Activated CD4-positive, alpha-beta T cell treated with anti-CD3 and anti-CD28 coated beads for 36 hours (primary cell): ENCODE measurements at regions not wholly inside any gene's neighbourhood (a gene's known extent, or its start where the extent isn't known, plus 50 kb on each side); places are given as distances from the start of the nearest gene placed in this dataset.

Experiments used
- ATAC-seq: fragments of 200-7000 bp; cut with Tn5 transposase; one replicate; pipeline ENCODE4 v1.10.0; 2021; ENCODE audit warnings: mild to moderate bottlenecking, moderate library complexity
- CTCF ChIA-PET: fragments of 350-600 bp; sonication (Branson Sonifier 250); formaldehyde crosslinking; loops from one replicate; lab custom pipeline; 2021; ENCODE audit warnings: antibody characterized with exemption; lab: Charles Lee
- POLR2A ChIA-PET: fragments of 350-600 bp; sonication (Branson Sonifier 250); formaldehyde crosslinking; loops from one replicate; lab custom pipeline; 2021; ENCODE audit warnings: antibody characterized with exemption, inconsistent platforms; lab: Charles Lee
- DNase-seq: peaks from one replicate; pipeline ENCODE4 v3.0.0-alpha.2; 2020
- H3K27ac Mint-ChIP-seq: one replicate; pipeline ENCODE4 v1.8.0; 2021; ENCODE audit warnings: mixed read lengths
- H3K27me3 Mint-ChIP-seq: one replicate; pipeline ENCODE4 v1.8.0; 2021; ENCODE audit warnings: mixed read lengths
- H3K36me3 Mint-ChIP-seq: one replicate; pipeline ENCODE4 v1.8.0; 2021; ENCODE audit warnings: low read depth, mixed read lengths
- H3K4me1 Mint-ChIP-seq: one replicate; pipeline ENCODE4 v1.8.0; 2021; ENCODE audit warnings: mixed read lengths
- H3K4me3 Mint-ChIP-seq: one replicate; pipeline ENCODE4 v1.8.0; 2021; ENCODE audit warnings: mild to moderate bottlenecking, moderate library complexity, mixed read lengths
- H3K9me3 Mint-ChIP-seq: one replicate; pipeline ENCODE4 v1.8.0; 2021; ENCODE audit warnings: low read depth, mixed read lengths
- intact Hi-C, 2 experiments: fragments of 100-400 bp; cut with DNase I in 1 of 2; cut with micrococcal nuclease in 1 of 2; formaldehyde crosslinking; loops; one replicate each; pipeline versions ENCODE4 v1.14.2 to v1.15.1; 2022 to 2024; cut with DNase I, micrococcal nuclease

DNA sequence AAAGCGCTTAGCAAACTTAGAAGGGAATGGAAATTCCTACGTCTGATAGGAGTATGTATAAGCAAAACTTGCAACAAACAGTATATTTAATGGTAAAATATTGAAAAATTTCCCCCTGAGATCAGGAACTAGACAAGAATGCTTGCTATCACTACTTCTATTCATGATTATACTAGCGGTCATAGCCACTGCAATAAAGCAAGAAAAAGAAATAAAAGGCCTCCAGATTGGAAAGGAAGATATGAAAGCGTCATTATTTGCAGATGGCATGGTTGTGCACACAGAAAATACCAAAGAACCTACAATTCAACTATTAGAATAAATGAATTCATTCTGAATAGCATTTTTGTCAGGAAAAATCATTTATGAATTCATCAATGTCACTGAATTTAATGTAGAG lies 87.2 kb upstream of the BCOR start:
- DNase-seq: no peak
- intact Hi-C loops: no loop called here
- peaks cover 7% of the 10 kb centered on the region for H3K9me3 Mint-ChIP-seq
- H3K4me3 Mint-ChIP-seq: no peak overlapping the region
- no peaks in the 10 kb centered on the region for H3K27me3 Mint-ChIP-seq
- no peak overlapping the region for H3K27ac Mint-ChIP-seq
- ChIA-PET CTCF (no interaction called here), POLR2A (no interaction called here)
- no peak for ATAC-seq
- peaks cover 11% of the 10 kb centered on the region for H3K4me1 Mint-ChIP-seq
- no peaks in the 10 kb centered on the region for H3K36me3 Mint-ChIP-seq

DNA sequence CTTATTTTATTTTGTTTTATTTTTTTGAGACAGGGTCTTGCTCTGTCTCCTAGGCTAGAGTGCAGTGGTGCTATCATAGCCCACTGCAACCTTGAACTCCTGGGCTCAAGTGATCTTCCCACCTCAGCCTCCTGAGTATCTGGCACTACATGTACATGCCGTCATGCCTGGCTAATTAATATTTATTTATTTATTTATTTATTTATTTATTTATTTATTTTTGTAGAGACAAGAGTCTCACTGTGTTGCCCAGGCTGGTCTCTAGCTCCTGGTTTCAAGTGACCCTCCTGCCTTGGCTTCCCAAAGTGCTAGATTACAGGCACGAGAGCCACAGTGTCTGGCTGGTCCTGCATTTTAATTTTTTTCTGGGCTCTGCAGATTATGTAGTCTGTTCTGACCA lies 84.9 kb upstream of the BCOR start:
- DNase-seq (no peak), ATAC-seq (no peak)
- intact Hi-C loops: no loop called here
- H3K4me3 Mint-ChIP-seq: no peak overlapping the region
- peaks cover 8% of the 10 kb centered on the region for H3K4me1 Mint-ChIP-seq
- ChIA-PET CTCF (no interaction called here), POLR2A (no interaction called here)
- no peak overlapping the region for H3K27ac Mint-ChIP-seq
- H3K36me3 Mint-ChIP-seq: no peaks in the 10 kb centered on the region
- H3K27me3 Mint-ChIP-seq: no peaks in the 10 kb centered on the region
- H3K9me3 Mint-ChIP-seq: peaks cover 10% of the 10 kb centered on the region

DNA sequence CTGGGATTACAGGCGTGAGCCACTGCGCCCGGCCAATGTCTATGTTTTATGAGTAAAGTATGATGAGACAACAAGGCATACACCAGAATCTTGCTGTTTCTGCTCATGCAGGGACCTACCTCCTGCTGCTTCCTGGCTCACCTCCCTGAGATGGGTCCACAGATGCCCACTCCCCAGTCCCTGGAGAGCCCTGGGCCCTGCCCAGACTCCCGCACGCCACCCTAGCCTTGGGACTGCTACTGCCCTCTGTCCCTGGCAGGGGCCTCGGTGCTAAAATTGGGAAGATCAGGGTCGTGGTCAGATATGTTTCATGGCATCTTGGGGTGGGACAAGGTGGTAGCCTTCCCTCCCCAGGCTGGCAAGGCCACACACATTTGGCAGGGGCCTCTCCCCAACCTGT lies 84.3 kb upstream of the BCOR start:
- DNase-seq (no peak), ATAC-seq (no peak)
- ChIA-PET CTCF (no interaction called here), POLR2A (no interaction called here)
- H3K27me3 Mint-ChIP-seq: no peaks in the 10 kb centered on the region
- peaks cover 11% of the 10 kb centered on the region for H3K4me1 Mint-ChIP-seq
- peaks cover 10% of the 10 kb centered on the region for H3K9me3 Mint-ChIP-seq
- no peaks in the 10 kb centered on the region for H3K36me3 Mint-ChIP-seq
- H3K4me3 Mint-ChIP-seq: no peak overlapping the region
- no peak overlapping the region for H3K27ac Mint-ChIP-seq
- intact Hi-C loops: no loop called here

DNA sequence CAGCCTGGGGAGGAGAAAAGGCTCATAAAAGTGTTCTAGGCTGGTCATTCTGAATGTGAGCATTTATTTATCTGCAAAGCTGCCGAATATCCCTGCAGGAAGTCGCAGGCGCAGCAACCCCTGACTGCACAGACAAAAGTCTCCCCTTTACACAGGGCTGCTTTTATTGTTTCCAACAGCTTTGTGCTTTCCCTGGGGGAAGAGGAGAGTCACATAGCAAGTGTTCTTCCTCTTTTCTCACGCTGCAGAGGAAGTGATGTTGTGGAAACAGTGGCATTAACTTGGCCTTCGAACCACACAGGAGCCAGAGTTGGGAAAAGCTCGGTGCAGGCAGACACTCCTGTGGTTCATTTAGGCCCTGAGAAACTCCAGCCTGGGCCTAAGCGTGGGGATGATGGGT lies 81.5 kb upstream of the BCOR start:
- POLR2A ChIA-PET: interaction anchor here (0.7 kb wide), 1 partner anchor 37 kb away, joined by 3 read pairs; no protein-coding TSS in a partner anchor
- Mint-ChIP-seq H3K9me3 (peaks cover 3% of the 10 kb centered on the region), H3K27ac (no peak overlapping the region), H3K4me1 (peaks cover 12% of the 10 kb centered on the region), H3K4me3 (no peak overlapping the region), H3K27me3 (no peaks in the 10 kb centered on the region), H3K36me3 (peaks cover 4% of the 10 kb centered on the region)
- CTCF ChIA-PET: no interaction called here
- intact Hi-C loops: loop anchor here (5.0 kb wide), 3 partner anchors 88 to 1377 kb away; partner anchors contain the start of gene MID1IP1 (in 1 of the 2)
- ATAC-seq: no peak
- DNase-seq: no peak

DNA sequence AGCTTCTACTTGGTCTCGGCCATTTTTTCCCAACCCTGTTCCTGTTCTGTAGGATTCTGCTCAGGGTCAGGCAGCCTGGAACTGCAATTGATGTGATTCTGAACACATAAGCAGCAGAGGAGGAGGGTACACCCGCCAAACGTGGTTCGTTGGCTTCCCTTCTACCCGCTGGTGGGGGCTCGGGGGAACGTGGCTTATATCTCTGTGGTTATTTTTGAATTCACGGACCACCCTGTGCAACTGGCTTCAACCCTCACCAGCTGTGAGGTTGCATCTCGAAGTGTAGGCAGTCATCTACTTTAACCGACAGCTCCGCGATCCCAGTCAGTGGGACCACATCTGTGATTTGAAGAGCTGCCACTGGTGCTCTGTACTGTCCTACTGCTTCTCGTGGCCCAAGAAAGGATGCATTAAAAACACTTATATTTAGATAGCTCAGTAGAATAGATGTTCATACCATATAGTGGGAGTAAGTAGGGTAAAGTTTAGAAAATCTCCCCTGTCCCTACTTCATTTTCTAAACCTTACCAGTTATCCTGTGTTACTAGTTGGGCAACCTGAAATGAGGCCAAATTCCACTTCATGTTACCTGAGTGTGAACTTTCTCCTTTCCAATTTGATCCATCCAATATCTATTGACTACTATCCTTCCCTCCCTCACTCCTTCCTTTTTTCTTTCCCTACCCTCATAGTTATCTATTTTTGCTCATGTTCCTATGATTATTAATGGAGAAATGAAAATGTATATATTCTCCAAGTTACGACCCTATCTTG lies 80.4 kb upstream of the BCOR start:
- peak overlapping the region; percentile 60 for H3K27ac Mint-ChIP-seq
- DNase-seq: peak; percentile 10
- H3K4me1 Mint-ChIP-seq: peaks cover 19% of the 10 kb centered on the region
- intact Hi-C loops: loop anchor here (2.0 to 5.0 kb wide), 5 partner anchors 89 to 1376 kb away; partner anchors contain the start of genes MID1IP1 (in 1 of the 2) and USP9X (in 1 of the 2)
- CTCF ChIA-PET: interaction anchor here (0.6 to 1.5 kb wide), 4 partner anchors 18 to 165 kb away, joined by 3 to 4 read pairs (median 3); no protein-coding TSS in a partner anchor
- H3K36me3 Mint-ChIP-seq: peaks cover 6% of the 10 kb centered on the region
- POLR2A ChIA-PET: interaction anchor here (0.6 to 1.5 kb wide), 5 partner anchors 10 to 1376 kb away, joined by 3 to 8 read pairs (median 3); partner anchors contain the start of gene BCOR
- ATAC-seq: no peak
- H3K9me3 Mint-ChIP-seq: peaks cover 3% of the 10 kb centered on the region
- H3K27me3 Mint-ChIP-seq: no peaks in the 10 kb centered on the region
- peak overlapping the region; percentile 80 for H3K4me3 Mint-ChIP-seq

DNA sequence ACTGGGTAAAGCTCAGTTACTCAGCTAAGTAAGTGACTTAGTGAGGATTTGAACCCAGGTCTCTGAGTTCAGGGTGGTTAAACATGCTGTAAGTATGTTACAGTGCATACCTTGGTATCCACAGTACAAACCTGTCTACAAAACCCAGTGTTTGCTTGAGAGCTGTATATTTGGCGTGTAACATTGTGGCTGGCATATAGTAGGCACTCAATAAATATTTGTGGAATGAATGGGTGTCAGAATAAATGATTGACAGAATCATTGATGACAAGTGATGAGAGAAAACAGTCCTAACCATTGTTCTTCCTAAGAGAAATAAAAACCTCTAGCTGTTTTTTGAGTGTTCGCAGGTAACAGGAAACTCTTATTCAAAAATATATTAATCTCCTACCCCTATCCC lies 79.7 kb upstream of the BCOR start:
- no peak for ATAC-seq
- intact Hi-C loops: loop anchor here (2.0 to 5.0 kb wide), 5 partner anchors 90 to 1375 kb away; partner anchors contain the start of genes MID1IP1 (in 1 of the 2) and USP9X (in 1 of the 2)
- H3K4me3 Mint-ChIP-seq: peak overlapping the region; percentile 80
- ChIA-PET POLR2A (interaction anchor here (0.6 to 1.5 kb wide), 5 partner anchors 9 to 1375 kb away, joined by 3 to 8 read pairs (median 3); partner anchors contain the start of gene BCOR), CTCF (interaction anchor here (0.6 to 1.5 kb wide), 5 partner anchors 18 to 1401 kb away, joined by 3 to 4 read pairs (median 3); no protein-coding TSS in a partner anchor)
- H3K36me3 Mint-ChIP-seq: peaks cover 8% of the 10 kb centered on the region
- peaks cover 20% of the 10 kb centered on the region for H3K4me1 Mint-ChIP-seq
- H3K9me3 Mint-ChIP-seq: peaks cover 3% of the 10 kb centered on the region
- DNase-seq: no peak
- H3K27ac Mint-ChIP-seq: peak overlapping the region; percentile 99
- H3K27me3 Mint-ChIP-seq: no peaks in the 10 kb centered on the region

DNA sequence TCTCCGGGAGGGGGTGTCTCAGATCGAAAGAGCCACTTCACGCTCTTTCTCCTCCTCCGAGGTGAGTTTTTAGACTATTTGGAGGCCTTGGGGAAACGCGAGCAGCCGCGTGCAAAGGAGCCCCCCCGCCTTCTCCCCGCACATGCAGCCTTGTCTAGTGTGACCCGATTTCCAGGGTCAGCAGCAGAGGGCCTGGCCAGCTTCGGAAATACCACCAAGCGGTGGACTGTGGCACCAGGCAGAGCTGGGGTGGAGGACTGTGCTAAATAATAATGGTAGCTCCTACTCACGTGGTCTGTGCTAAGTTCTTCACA lies 79.3 kb upstream of the BCOR start:
- ATAC-seq (no peak), DNase-seq (no peak)
- Mint-ChIP-seq H3K4me3 (peak overlapping the region; percentile 80), H3K4me1 (peaks cover 20% of the 10 kb centered on the region), H3K27ac (peak overlapping the region; percentile 99), H3K36me3 (peaks cover 8% of the 10 kb centered on the region), H3K27me3 (no peaks in the 10 kb centered on the region), H3K9me3 (peaks cover 3% of the 10 kb centered on the region)
- intact Hi-C loops: loop anchor here (2.0 to 5.0 kb wide), 5 partner anchors 90 to 1375 kb away; partner anchors contain the start of genes MID1IP1 (in 1 of the 2) and USP9X (in 1 of the 2)
- ChIA-PET POLR2A (interaction anchor here (1.2 to 1.5 kb wide), 3 partner anchors 9 to 322 kb away, joined by 3 to 8 read pairs (median 3); partner anchors contain the start of gene BCOR), CTCF (interaction anchor here (0.6 to 1.5 kb wide), 4 partner anchors 24 to 1400 kb away, joined by 3 to 4 read pairs (median 3); no protein-coding TSS in a partner anchor)

DNA sequence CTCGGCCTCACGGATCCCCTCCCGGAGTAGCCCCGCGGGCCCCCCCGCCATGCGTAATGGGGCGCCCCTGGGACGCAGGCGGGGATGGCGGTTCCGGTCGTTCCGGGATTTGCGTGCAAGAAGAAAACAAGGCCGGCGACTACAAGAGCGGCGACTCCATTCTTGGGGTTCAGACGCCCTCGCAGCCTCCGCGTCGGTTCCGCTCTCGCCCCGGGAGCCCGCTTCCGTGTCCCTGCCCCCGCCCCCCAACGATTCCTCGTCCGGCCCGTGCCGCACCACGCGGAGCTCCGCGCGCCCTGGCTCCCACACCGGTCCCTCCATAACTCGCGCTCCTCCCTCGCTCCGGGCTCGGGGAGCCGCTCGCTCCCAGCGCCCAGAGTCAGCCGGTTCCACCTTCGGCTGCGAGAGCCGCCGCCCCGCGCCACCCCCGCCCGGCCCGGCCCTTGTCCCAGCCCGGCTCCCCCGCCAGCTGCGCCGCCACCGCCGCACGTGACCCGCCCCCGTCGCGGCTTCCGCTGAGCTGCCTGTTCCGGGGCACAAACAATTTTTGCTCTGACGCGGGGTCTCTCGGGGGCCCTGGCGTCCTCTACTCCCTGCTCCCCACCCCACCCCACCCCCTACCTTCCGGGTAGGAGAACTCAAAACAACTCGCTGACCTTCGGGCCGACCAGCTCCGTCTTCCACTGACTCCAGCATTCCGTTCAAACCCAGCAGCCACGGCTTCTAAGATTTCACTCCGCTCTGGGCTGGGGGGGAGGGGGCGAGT lies 78.8 kb upstream of the BCOR start:
- peaks cover 20% of the 10 kb centered on the region for H3K4me1 Mint-ChIP-seq
- CTCF ChIA-PET: interaction anchor here (0.6 to 1.3 kb wide), 2 partner anchors 24 to 68 kb away, joined by 3 to 4 read pairs; no protein-coding TSS in a partner anchor
- peak overlapping the region; percentile 80 for H3K4me3 Mint-ChIP-seq
- peak; percentile 87 for DNase-seq
- intact Hi-C loops: loop anchor here (1.0 to 5.0 kb wide), 6 partner anchors 22 to 1374 kb away; partner anchors contain the start of genes MID1IP1 (in 1 of the 2) and USP9X (in 1 of the 2)
- POLR2A ChIA-PET: interaction anchor here (0.6 to 1.5 kb wide), 5 partner anchors 8 to 322 kb away, joined by 3 to 8 read pairs (median 3); partner anchors contain the start of gene BCOR
- H3K36me3 Mint-ChIP-seq: peaks cover 8% of the 10 kb centered on the region
- peak; percentile 11 for ATAC-seq
- peak overlapping the region; percentile 99 for H3K27ac Mint-ChIP-seq
- H3K27me3 Mint-ChIP-seq: no peaks in the 10 kb centered on the region
- H3K9me3 Mint-ChIP-seq: peaks cover 3% of the 10 kb centered on the region

DNA sequence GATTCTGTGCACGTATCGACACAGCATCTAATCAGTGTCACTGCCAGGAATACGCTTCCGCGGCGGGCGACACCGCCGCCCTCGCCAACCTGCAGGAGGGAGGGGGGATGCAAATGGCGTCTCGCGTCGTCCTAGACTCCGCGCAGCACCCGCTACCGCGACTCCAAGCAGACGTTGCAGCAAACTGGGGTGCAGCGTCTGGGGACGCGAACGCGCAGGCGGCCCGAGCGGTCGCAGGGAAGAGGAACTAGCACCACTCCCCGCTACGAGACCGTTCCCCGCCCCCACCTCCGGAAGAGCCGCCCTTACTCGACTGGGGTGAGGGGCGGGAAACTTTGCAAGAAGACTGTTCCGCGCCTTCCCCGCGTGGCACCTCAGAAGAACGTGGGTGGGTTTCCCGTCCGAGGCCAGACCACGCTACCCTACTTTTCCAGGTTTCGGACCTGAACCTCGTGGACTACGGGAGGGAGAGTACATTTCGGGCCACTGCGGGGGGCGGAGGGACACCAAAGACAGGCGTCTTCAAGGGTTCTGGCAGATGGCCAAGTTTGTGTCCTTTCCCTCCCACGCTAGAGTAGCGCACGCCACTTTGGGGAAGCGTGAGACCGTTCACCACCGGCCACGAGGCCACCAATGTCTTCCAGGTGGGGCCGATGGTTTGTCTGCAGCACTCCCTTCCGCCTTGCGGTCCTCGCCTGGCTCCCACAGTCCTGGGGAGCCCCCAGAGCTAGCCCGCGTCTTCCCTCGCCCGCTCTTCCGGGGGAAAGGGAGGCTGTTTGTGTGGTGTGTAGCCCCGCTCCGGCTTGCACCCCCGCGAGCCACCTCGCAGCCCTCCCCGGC lies 78.0 kb upstream of the BCOR start:
- H3K4me1 Mint-ChIP-seq: peaks cover 25% of the 10 kb centered on the region
- intact Hi-C loops: loop anchor here (1.0 to 5.0 kb wide), 14 partner anchors 21 to 1373 kb away; partner anchors contain the start of genes MID1IP1 (in 1 of the 2) and USP9X (in 1 of the 2)
- peaks cover 8% of the 10 kb centered on the region for H3K36me3 Mint-ChIP-seq
- POLR2A ChIA-PET: interaction anchor here (0.6 kb wide), 1 partner anchor 92 kb away, joined by 3 read pairs; no protein-coding TSS in a partner anchor
- H3K27ac Mint-ChIP-seq: peak overlapping the region; percentile 99
- CTCF ChIA-PET: no interaction called here
- ATAC-seq (peak; percentile 37), DNase-seq (peak; percentile 84)
- peak overlapping the region; percentile 80 for H3K4me3 Mint-ChIP-seq
- no peaks in the 10 kb centered on the region for H3K27me3 Mint-ChIP-seq
- H3K9me3 Mint-ChIP-seq: peaks cover 3% of the 10 kb centered on the region

DNA sequence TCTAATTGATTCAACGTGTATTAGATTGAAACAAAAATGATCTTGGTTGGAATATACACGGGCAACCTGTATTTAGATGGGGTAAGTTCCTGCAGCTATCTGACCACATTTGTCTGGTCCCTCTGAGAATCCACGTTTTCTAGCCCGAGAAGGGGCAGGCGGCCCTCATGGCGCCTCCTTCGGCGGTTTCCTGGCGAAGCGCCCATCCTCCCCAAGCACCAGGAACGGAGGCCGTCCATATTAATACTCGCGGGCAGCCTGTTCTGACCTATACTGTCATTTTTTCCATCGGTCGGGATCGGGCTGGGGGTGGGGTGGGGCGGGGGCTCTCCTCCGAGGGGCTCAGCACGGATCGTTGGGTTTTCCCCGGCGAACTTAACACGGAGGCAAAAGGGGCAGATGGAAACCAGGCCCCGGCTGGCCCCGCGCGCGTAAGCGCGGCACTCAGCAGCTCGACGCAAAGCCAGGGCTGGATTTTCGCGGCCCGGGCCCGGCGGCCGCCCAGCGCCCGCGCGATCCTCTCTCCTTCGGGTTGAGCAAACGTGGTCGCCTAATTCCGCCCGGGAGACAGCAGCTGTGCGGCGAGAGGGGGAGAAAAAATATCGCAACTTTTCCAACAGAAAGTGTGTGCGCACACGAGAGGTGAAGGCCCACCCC lies 77.2 kb upstream of the BCOR start:
- Mint-ChIP-seq H3K27me3 (no peaks in the 10 kb centered on the region), H3K4me3 (peak overlapping the region; percentile 80), H3K36me3 (peaks cover 8% of the 10 kb centered on the region), H3K27ac (peak overlapping the region; percentile 99), H3K4me1 (peaks cover 29% of the 10 kb centered on the region), H3K9me3 (peaks cover 3% of the 10 kb centered on the region)
- intact Hi-C loops: loop anchor here (1.0 to 5.0 kb wide), 18 partner anchors 68 to 1373 kb away; partner anchors contain the start of genes DDX3X (in 1 of the 2) and MID1IP1 (in 1 of the 2)
- peak; percentile 73 for DNase-seq
- CTCF ChIA-PET: no interaction called here
- ATAC-seq: peak; percentile 7
- POLR2A ChIA-PET: interaction anchor here (1.3 kb wide), 1 partner anchor 70 kb away, joined by 5 read pairs; no protein-coding TSS in a partner anchor
